Epithelial cell of prostate (primary cell): ENCODE measurements at regions not wholly inside any gene's neighbourhood (a gene's known extent, or its start where the extent isn't known, plus 50 kb on each side); places are given as distances from the start of the nearest gene placed in this dataset.

Experiments used
- DNase-seq: peaks from one replicate; pipeline ENCODE4 v3.0.0-alpha.2; 2011; ENCODE audit warnings: low read depth, low spot score
- H3K27ac ChIP-seq: fragments of 450-650 bp; 2 replicates; pipeline ENCODE4 v1.5.1; 2017; ENCODE audit warnings: mild to moderate bottlenecking

GRCh38 chr9:134986957-134987356, 69.2 kb upstream of the FCN1 start:
- DNase-seq: no peak
- H3K27ac ChIP-seq: no peak overlapping the region

GRCh38 chr9:134987376-134987775, 69.7 kb upstream of the FCN1 start:
- H3K27ac ChIP-seq: no peak overlapping the region
- no peak for DNase-seq

- no peak overlapping the region for H3K27ac ChIP-seq
- no peak for DNase-seq
These were observed 70.4 kb upstream of the FCN1 start for GRCh38 chr9:134987906-134988700.

- DNase-seq: no peak
- H3K27ac ChIP-seq: no peak overlapping the region
These were observed 71.0 kb upstream of the FCN1 start for GRCh38 chr9:134988706-134989105.

- no peak for DNase-seq
- H3K27ac ChIP-seq: no peak overlapping the region
These were observed 71.7 kb upstream of the FCN1 start for GRCh38 chr9:134989206-134990065.

- no peak for DNase-seq
- no peak overlapping the region for H3K27ac ChIP-seq
These were observed 74.4 kb upstream of the FCN1 start for GRCh38 chr9:134991808-134992754.

GRCh38 chr9:134992755-134993124, 75.0 kb upstream of the FCN1 start:
- no peak overlapping the region for H3K27ac ChIP-seq
- DNase-seq: no peak

- H3K27ac ChIP-seq: no peak overlapping the region
- DNase-seq: no peak
These were observed 75.7 kb upstream of the FCN1 start for GRCh38 chr9:134993416-134993815.

- H3K27ac ChIP-seq: no peak overlapping the region
- no peak for DNase-seq
These were observed 76.4 kb upstream of the FCN1 start for GRCh38 chr9:134993996-134994720.

GRCh38 chr9:134994926-134995791, 77.4 kb upstream of the FCN1 start:
- DNase-seq: no peak
- H3K27ac ChIP-seq: no peak overlapping the region

- no peak for DNase-seq
These were observed 78.0 kb upstream of the FCN1 start for GRCh38 chr9:134995792-134996120.

GRCh38 chr9:134996591-134997530, 79.1 kb upstream of the FCN1 start:
- no peak for DNase-seq
- H3K27ac ChIP-seq: no peak overlapping the region

More at GRCh38 chr9:134995792-134996120, 78.0 kb upstream of the FCN1 start:
- H3K27ac ChIP-seq: no peak overlapping the region

- DNase-seq: no peak
These were observed 83.0 kb upstream of the FCN1 start for GRCh38 chr9:135000647-135001245.

GRCh38 chr9:135001526-135001925, 83.8 kb upstream of the FCN1 start:
- H3K27ac ChIP-seq: no peak overlapping the region
- no peak for DNase-seq

More at GRCh38 chr9:135000647-135001245, 83.0 kb upstream of the FCN1 start:
- H3K27ac ChIP-seq: no peak overlapping the region

- no peak for DNase-seq
- H3K27ac ChIP-seq: no peak overlapping the region
These were observed 84.6 kb upstream of the FCN1 start for GRCh38 chr9:135002336-135002735.

- no peak overlapping the region for H3K27ac ChIP-seq
These were observed 84.7 kb upstream of the OLFM1 start for GRCh38 chr9:135002802-135003201.

GRCh38 chr9:135004772-135005171, 82.7 kb upstream of the OLFM1 start:
- H3K27ac ChIP-seq: no peak overlapping the region
- DNase-seq: no peak

More at GRCh38 chr9:135002802-135003201, 84.7 kb upstream of the OLFM1 start:
- DNase-seq: no peak
